ENCODE measurements at regions not wholly inside any gene's neighbourhood (a gene's known extent, or its start where the extent isn't known, plus 50 kb on each side); places are given as distances from the start of the nearest gene placed in this dataset.

DNA sequence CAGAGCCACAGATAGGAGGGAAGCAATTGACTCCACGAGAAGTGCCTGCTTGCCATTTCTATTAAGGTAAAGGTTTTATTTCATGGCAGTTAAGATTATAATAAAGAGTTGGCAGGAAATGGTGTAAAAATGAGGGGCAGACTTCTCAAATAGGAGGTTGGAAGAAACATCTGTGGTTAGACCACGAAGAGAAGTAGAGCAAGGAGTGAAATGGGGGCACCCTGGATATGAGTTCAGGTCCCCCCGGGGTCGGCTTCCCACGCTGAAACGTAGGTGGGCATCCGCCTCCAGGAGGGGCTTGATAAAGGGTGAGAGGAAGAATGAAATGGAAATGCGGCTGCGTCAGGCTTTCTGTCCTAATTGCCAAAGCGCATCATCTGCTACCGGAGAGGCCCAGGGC, 209.1 kb downstream of the MAF start:
- TF ChIP-seq, protein P1, sequence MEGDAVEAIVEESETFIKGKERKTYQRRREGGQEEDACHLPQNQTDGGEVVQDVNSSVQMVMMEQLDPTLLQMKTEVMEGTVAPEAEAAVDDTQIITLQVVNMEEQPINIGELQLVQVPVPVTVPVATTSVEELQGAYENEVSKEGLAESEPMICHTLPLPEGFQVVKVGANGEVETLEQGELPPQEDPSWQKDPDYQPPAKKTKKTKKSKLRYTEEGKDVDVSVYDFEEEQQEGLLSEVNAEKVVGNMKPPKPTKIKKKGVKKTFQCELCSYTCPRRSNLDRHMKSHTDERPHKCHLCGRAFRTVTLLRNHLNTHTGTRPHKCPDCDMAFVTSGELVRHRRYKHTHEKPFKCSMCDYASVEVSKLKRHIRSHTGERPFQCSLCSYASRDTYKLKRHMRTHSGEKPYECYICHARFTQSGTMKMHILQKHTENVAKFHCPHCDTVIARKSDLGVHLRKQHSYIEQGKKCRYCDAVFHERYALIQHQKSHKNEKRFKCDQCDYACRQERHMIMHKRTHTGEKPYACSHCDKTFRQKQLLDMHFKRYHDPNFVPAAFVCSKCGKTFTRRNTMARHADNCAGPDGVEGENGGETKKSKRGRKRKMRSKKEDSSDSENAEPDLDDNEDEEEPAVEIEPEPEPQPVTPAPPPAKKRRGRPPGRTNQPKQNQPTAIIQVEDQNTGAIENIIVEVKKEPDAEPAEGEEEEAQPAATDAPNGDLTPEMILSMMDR (IDR thresholded peaks at IDR 0.05; ENCODE audit: low read length) = no peak
- TF ChIP-seq EZH2 (optimal IDR thresholded peaks at IDR 0.05; ENCODE audit: low read depth, low read length) = no peak
- TF ChIP-seq EZH2phosphoT487 (IDR thresholded peaks at IDR 0.05; ENCODE audit: low read length) = no peak

Data from MM.1S (cell line).